Ovary (tissue), 7 donors: ENCODE measurements at regions not wholly inside any gene's neighbourhood (a gene's known extent, or its start where the extent isn't known, plus 50 kb on each side); places are given as distances from the start of the nearest gene placed in this dataset.
A peak's percentile ranks its signal among the peaks of the same experiment; 100 is the strongest.

Experiments
- DNase-seq, 5 donors: peaks; one replicate each; pipeline ENCODE4 v3.0.0-alpha.2; 2019 to 2020
- H3K27ac ChIP-seq, 2 donors: fragments of 200-600 bp; one replicate each; pipeline versions ENCODE4 v1.5.1 to v1.8.0; 2019 to 2022
- H3K27me3 ChIP-seq: fragments of 200-600 bp; one replicate; pipeline ENCODE4 v1.8.0; 2022
- H3K36me3 ChIP-seq: fragments of 200-600 bp; sonication (generic); one replicate; pipeline ENCODE4 v1.5.1; 2019
- H3K4me1 ChIP-seq: one replicate; pipeline ENCODE4 v1.8.1; 2013; ENCODE audit warnings: mild to moderate bottlenecking, moderate library complexity; ENCODE audit not compliant: insufficient read depth
- H3K4me3 ChIP-seq: fragments of 200-600 bp; sonication (generic); one replicate; pipeline ENCODE4 v1.5.1; 2017
- H3K9me3 ChIP-seq, 2 donors: fragments of 200-600 bp in 1 of 2; sonication (generic) in 1 of 2; one replicate each; pipeline versions ENCODE4 v1.5.1 to v1.8.1; 2013 to 2019; ENCODE audit warnings: mild to moderate bottlenecking in 1 of 2, moderate library complexity in 1 of 2
- EP300 ChIP-seq: sonication (generic); formaldehyde crosslinking; IDR thresholded peaks from one replicate; pipeline ENCODE4 v1.6.1; 2017; ENCODE audit warnings: antibody characterized with exemption
- POLR2A ChIP-seq: fragments of 450-650 bp; IDR thresholded peaks from one replicate; pipeline ENCODE4 v1.6.1; 2017; ENCODE audit warnings: antibody characterized with exemption, mild to moderate bottlenecking, moderate library complexity
- WGBS, 3 donors: extraction: QIAGEN DNeasy Blood & Tissue Kit in 1 of 3; methylation state at CpG; one replicate each; pipeline versions ENCODE4 v1.1.5 to v1.1.7; 2013 to 2017; 5-methylcytosine and 5-hydroxymethylcytosine counted together
- intact Hi-C, 4 donors: fragments of 100-400 bp; cut with DNase I; formaldehyde crosslinking; loops; one replicate each; pipeline versions ENCODE4 v1.11.0 to v1.15.1; 2022 to 2023
- TF ChIP-seq, protein P1 (sequence below), 3 donors: fragments of 450-650 bp in 2 of 3; fragments of 200-600 bp in 1 of 3; IDR thresholded peaks; one replicate each; pipeline versions ENCODE4 v1.5.1 to v1.8.0; 2016 to 2022; ENCODE audit warnings: antibody characterized with exemption in 3 of 3, mild to moderate bottlenecking in 1 of 3
- donor health status: DM: no; HTN: no; CAD: no; lungs with moderate emphysema.
- donor health status: DM: no; HTN: no; CAD: no.
- donor health status: Bipolar disorder and iron deficiency.
- donor health status: DM: no; HTN: no; CAD: no.
- donor health status: DM: yes; HTN: yes; CAD: no.

DNA sequence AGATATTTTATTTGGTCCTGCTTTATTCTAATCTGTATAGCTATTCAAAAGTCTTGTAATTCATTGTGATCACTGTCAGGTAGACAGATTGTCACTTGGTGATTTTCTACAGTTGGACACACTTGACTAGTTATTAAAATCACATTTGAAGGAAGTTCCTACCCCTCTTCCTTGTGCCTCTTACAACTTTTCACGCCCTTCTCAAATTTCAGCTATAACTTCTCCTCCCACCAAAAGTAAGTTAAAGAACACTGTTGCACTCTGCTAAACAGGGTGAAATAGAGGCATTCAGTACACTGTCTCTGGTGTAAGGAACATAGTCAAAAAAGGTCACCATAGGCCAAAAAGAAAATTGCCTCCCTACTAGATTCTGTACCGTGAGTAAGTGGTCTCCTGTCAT lies 142.1 kb upstream of the POU5F2 start:
- 79 to 93% (median 90%) methylated on average over 2 of the region's 2 CpGs for WGBS, 3 donors

DNA sequence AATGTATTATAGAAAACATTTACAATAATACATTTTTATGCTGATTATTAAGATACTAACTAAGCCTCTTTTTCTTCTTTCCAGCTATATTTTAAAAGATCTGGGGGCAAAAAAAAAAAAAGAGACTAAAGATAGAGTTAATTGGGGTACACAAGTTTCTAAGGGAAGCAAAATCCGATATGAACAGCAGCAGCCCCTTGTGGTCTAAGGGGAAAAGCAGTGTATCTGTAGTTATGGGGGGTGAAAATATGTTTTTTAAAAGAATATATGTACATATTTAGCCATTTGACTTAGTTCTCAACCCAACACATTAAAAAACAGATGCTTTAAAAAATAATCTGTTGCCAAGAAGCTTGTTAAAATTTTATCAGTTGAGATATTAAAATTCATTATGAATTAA lies 134.3 kb upstream of the POU5F2 start:
- intact Hi-C loops, result no loop called here
- TF ChIP-seq EP300 (no peak), POLR2A (no peak)
- TF ChIP-seq, protein P1, sequence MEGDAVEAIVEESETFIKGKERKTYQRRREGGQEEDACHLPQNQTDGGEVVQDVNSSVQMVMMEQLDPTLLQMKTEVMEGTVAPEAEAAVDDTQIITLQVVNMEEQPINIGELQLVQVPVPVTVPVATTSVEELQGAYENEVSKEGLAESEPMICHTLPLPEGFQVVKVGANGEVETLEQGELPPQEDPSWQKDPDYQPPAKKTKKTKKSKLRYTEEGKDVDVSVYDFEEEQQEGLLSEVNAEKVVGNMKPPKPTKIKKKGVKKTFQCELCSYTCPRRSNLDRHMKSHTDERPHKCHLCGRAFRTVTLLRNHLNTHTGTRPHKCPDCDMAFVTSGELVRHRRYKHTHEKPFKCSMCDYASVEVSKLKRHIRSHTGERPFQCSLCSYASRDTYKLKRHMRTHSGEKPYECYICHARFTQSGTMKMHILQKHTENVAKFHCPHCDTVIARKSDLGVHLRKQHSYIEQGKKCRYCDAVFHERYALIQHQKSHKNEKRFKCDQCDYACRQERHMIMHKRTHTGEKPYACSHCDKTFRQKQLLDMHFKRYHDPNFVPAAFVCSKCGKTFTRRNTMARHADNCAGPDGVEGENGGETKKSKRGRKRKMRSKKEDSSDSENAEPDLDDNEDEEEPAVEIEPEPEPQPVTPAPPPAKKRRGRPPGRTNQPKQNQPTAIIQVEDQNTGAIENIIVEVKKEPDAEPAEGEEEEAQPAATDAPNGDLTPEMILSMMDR (IDR thresholded peaks at IDR 0.05), result no peak
- Histone ChIP-seq H3K27me3 (no peaks in the 10 kb centered on the region), H3K9me3 (no peaks in the 10 kb centered on the region), H3K36me3 (no peaks in the 10 kb centered on the region), H3K4me3 (no peak overlapping the region), H3K27ac (peak overlapping the region in 1 of 2 donors; percentile 15), H3K4me1 (peaks cover 1% of the 10 kb centered on the region)
- DNase-seq, result no peak
- WGBS, 3 donors, result 28 to 53% (median 34%) methylated on average over 1 of the region's 1 CpG

More for the DNA sequence above, 142.1 kb upstream of the POU5F2 start:
- TF ChIP-seq, protein P1 (IDR thresholded peaks at IDR 0.05), result no peak
- TF ChIP-seq EP300, result no peak
- no peak for TF ChIP-seq POLR2A
- no peaks in the 10 kb centered on the region for H3K27me3 ChIP-seq
- no peaks in the 10 kb centered on the region for H3K36me3 ChIP-seq
- no peak for DNase-seq
- H3K27ac ChIP-seq, result no peak overlapping the region
- H3K4me3 ChIP-seq, result no peak overlapping the region
- no peaks in the 10 kb centered on the region for H3K9me3 ChIP-seq
- intact Hi-C loops, result no loop called here
- H3K4me1 ChIP-seq, result no peaks in the 10 kb centered on the region

DNA sequence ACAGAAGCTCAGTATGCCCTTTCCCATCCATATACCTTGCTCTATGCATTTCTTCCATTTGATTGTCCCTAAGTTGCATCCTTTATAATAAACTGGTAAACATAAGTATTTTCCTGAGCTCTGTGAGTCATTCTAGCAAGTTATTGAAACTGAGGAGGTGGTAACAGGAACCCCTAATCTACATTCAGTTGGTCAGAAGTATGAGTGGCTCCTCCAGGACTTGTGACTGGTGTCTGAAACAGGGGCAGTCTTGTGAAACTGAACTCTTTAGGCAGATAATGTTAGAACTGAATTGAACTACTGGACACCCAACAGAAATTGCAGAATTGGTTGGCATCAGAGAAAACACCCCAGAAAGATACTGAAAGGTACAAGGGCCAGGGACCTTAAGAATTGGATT lies 133.1 kb upstream of the POU5F2 start:
- no peaks in the 10 kb centered on the region for H3K36me3 ChIP-seq
- no peaks in the 10 kb centered on the region for H3K9me3 ChIP-seq
- no peak overlapping the region for H3K27ac ChIP-seq
- H3K27me3 ChIP-seq, result no peaks in the 10 kb centered on the region
- peaks cover 1% of the 10 kb centered on the region for H3K4me1 ChIP-seq
- intact Hi-C loops, result no loop called here
- H3K4me3 ChIP-seq, result no peak overlapping the region
- TF ChIP-seq EP300, result no peak
- TF ChIP-seq, protein P1 (IDR thresholded peaks at IDR 0.05), result no peak
- TF ChIP-seq POLR2A, result no peak
- no peak for DNase-seq

DNA sequence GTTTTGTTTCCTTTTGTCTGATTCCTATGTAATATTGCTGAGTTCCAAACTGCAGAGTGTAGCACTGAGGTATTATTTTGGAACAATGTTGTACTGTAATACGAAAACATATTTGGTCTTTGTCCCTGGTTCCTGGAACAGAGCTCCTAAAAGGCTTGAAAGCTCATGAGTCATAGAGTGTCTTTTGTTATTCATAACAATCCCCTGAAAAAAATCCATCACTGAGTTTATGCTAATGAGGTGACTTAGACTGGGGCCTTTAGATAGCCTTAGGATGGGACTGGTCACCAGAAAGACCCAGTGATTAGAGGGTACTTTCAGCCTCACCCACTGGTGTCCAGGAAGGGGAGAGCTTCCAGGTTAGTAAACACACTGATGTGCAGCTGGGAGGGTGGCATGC lies 132.7 kb upstream of the POU5F2 start:
- Histone ChIP-seq H3K4me1 (peaks cover 1% of the 10 kb centered on the region), H3K9me3 (no peaks in the 10 kb centered on the region), H3K27me3 (no peaks in the 10 kb centered on the region), H3K36me3 (no peaks in the 10 kb centered on the region), H3K4me3 (no peak overlapping the region), H3K27ac (no peak overlapping the region)
- intact Hi-C loops, result no loop called here
- DNase-seq, result no peak
- 11 to 31% (median 22%) methylated on average over 1 of the region's 1 CpG for WGBS, 3 donors
- TF ChIP-seq POLR2A, result no peak

DNA sequence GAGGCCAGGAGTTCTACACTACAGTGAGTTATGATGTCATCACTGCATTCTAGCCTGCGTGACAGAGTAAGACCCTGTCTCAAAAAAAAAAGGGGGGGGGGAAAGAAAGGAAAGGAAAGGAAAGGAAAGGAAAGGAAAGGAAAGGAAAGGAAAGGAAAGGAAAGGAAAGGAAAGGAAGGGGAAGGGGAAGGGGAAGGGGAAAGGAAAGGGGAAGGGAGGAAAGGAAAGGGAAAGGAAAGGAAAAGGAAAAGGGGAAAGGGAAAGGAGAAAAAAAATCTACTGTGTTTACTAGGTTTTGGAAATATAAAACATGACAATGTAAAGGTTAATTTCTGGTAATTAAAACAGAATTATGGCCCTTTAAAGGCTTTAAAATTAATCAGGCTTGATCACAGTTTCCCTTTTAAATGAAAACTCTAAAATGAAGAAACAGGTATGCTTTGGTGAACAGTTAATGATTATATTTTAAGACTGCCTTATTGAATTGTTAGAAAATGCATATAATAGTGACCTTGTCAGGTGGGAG lies 131.9 kb upstream of the POU5F2 start:
- H3K27ac ChIP-seq, result no peak overlapping the region
- TF ChIP-seq, protein P1 (IDR thresholded peaks at IDR 0.05), result no peak
- no peak for TF ChIP-seq POLR2A
- no peak for TF ChIP-seq EP300
- 95 to 100% (median 96%) methylated on average over 1 of the region's 1 CpG for WGBS, 3 donors
- intact Hi-C loops, result no loop called here
- H3K9me3 ChIP-seq, result no peaks in the 10 kb centered on the region
- no peaks in the 10 kb centered on the region for H3K36me3 ChIP-seq
- DNase-seq, result no peak
- peaks cover 1% of the 10 kb centered on the region for H3K4me1 ChIP-seq
- no peak overlapping the region for H3K4me3 ChIP-seq
- H3K27me3 ChIP-seq, result no peaks in the 10 kb centered on the region
